NCI-H524 treated with DMSO at 0.1 percent for 48 hours (cell line): ENCODE measurements at regions not wholly inside any gene's neighbourhood (a gene's known extent, or its start where the extent isn't known, plus 50 kb on each side); places are given as distances from the start of the nearest gene placed in this dataset.

Source experiments
- DNase-seq: peaks from one replicate; lab custom pipeline; 2025; lab: John Stamatoyannopoulos, UW

- DNase-seq, result no peak
Observed at GRCh38 chr2:219998107-219998506, 370.7 kb downstream of the SLC4A3 start.

- DNase-seq, result no peak
Observed at GRCh38 chr2:219998714-219999227, 371.3 kb downstream of the SLC4A3 start.

- DNase-seq, result no peak
Observed at GRCh38 chr2:220000080-220000479, 372.6 kb downstream of the SLC4A3 start.

GRCh38 chr2:220000586-220000985 lies 373.2 kb downstream of the SLC4A3 start:
- DNase-seq, result no peak

GRCh38 chr2:220001751-220002150 lies 374.3 kb downstream of the SLC4A3 start:
- DNase-seq, result no peak

- no peak for DNase-seq
Observed at GRCh38 chr2:220002251-220002650, 374.8 kb downstream of the SLC4A3 start.

GRCh38 chr2:220002699-220003098 lies 375.3 kb downstream of the SLC4A3 start:
- DNase-seq, result no peak

GRCh38 chr2:220005362-220005761 lies 377.9 kb downstream of the SLC4A3 start:
- no peak for DNase-seq

- DNase-seq, result no peak
Observed at GRCh38 chr2:220006152-220006621, 378.8 kb downstream of the SLC4A3 start.

- DNase-seq, result no peak
Observed at GRCh38 chr2:220011859-220012258, 384.4 kb downstream of the SLC4A3 start.

- no peak for DNase-seq
Observed at GRCh38 chr2:220014961-220015360, 387.5 kb downstream of the SLC4A3 start.

- no peak for DNase-seq
Observed at GRCh38 chr2:220015576-220015975, 388.1 kb downstream of the SLC4A3 start.

- no peak for DNase-seq
Observed at GRCh38 chr2:220025207-220025606, 397.8 kb downstream of the SLC4A3 start.

GRCh38 chr2:220029013-220029412 lies 401.6 kb downstream of the SLC4A3 start:
- no peak for DNase-seq

GRCh38 chr2:220033546-220033945 lies 406.1 kb downstream of the SLC4A3 start:
- DNase-seq, result no peak

- DNase-seq, result no peak
Observed at GRCh38 chr2:220034426-220035130, 407.1 kb downstream of the SLC4A3 start.

- no peak for DNase-seq
Observed at GRCh38 chr2:220036431-220036830, 409.0 kb downstream of the SLC4A3 start.

- no peak for DNase-seq
Observed at GRCh38 chr2:220040346-220040745, 412.9 kb downstream of the SLC4A3 start.

GRCh38 chr2:220041447-220041846 lies 414.0 kb downstream of the SLC4A3 start:
- no peak for DNase-seq

GRCh38 chr2:220043155-220043989 lies 415.9 kb downstream of the SLC4A3 start:
- no peak for DNase-seq

GRCh38 chr2:220043990-220044335 lies 416.5 kb downstream of the SLC4A3 start:
- DNase-seq, result no peak

GRCh38 chr2:220044383-220044782 lies 417.0 kb downstream of the SLC4A3 start:
- DNase-seq, result no peak

GRCh38 chr2:220046507-220046906 lies 419.1 kb downstream of the SLC4A3 start:
- DNase-seq, result no peak
